ENCODE measurements at regions not wholly inside any gene's neighbourhood (a gene's known extent, or its start where the extent isn't known, plus 50 kb on each side); places are given as distances from the start of the nearest gene placed in this dataset.

DNA sequence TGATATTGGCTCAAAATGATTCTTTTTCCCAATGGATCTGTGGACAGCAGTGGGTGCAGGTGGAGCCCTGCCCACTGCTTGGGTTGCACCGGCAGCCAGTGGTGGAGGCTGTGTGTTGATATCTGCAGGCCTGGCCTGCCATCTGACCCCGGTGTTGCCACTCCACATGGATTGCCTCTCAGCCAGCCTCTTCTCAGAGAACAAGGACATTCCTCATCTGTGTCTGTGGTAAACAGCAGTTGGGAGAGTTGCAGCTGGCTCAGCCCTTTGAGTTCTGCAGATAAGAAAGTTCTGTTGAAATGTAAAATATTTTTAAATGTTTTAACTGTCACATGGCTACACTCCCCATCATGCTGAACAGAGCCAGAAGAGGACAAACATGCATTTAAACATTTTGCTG, 374.9 kb upstream of the CELF2 start:
- Histone ChIP-seq H3K79me2 (ENCODE audit: insufficient read depth, low read length) (no peaks in the 10 kb centered on the region), H3K4me3 (replicated peaks in 1 of 2; ENCODE audit: low read depth in 1 of 2, low read length in 2 of 2) (no peak overlapping the region), H3K27ac (ENCODE audit: low read depth, low read length) (no peak overlapping the region), H2AFZ (ENCODE audit: low read depth, low read length, poor library complexity, severe bottlenecking) (no peak overlapping the region), H3K4me1 (ENCODE audit: control insufficient read depth in 1 of 2, insufficient read depth in 2 of 2, low read length in 2 of 2) (no peaks in the 10 kb centered on the region), H3K9me2 (ENCODE audit: insufficient read depth) (no peaks in the 10 kb centered on the region), H3K9ac (ENCODE audit: low read length) (no peak overlapping the region), H3K36me3 (ENCODE audit: control insufficient read depth in 1 of 2, insufficient read depth in 2 of 2, low read length in 2 of 2) (no peaks in the 10 kb centered on the region), H4K20me1 (ENCODE audit: insufficient read depth) (no peaks in the 10 kb centered on the region), H3K27me3 (ENCODE audit: insufficient read depth, low read length) (no peaks in the 10 kb centered on the region), H3K9me3 (ENCODE audit: control insufficient read depth in 1 of 2, insufficient read depth in 1 of 2, low read depth in 1 of 2, low read length in 2 of 2) (peaks cover 15 to 39% of the 10 kb centered on the region in 2 experiments; a peak in 2 of 4 replicates), H3K4me2 (ENCODE audit: low read length) (no peak overlapping the region)
- POLR2A ChIA-PET, result no interaction called here
- BruUV-seq (replicated peaks), result no TSS peak
- ATAC-seq (no peak), DNase-seq (ENCODE audit: low read depth, low spot score) (no peak)
- TF ChIP-seq, protein P1, sequence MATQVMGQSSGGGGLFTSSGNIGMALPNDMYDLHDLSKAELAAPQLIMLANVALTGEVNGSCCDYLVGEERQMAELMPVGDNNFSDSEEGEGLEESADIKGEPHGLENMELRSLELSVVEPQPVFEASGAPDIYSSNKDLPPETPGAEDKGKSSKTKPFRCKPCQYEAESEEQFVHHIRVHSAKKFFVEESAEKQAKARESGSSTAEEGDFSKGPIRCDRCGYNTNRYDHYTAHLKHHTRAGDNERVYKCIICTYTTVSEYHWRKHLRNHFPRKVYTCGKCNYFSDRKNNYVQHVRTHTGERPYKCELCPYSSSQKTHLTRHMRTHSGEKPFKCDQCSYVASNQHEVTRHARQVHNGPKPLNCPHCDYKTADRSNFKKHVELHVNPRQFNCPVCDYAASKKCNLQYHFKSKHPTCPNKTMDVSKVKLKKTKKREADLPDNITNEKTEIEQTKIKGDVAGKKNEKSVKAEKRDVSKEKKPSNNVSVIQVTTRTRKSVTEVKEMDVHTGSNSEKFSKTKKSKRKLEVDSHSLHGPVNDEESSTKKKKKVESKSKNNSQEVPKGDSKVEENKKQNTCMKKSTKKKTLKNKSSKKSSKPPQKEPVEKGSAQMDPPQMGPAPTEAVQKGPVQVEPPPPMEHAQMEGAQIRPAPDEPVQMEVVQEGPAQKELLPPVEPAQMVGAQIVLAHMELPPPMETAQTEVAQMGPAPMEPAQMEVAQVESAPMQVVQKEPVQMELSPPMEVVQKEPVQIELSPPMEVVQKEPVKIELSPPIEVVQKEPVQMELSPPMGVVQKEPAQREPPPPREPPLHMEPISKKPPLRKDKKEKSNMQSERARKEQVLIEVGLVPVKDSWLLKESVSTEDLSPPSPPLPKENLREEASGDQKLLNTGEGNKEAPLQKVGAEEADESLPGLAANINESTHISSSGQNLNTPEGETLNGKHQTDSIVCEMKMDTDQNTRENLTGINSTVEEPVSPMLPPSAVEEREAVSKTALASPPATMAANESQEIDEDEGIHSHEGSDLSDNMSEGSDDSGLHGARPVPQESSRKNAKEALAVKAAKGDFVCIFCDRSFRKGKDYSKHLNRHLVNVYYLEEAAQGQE (IDR thresholded peaks at IDR 0.05; ENCODE audit: low read depth), result no peak
- TF ChIP-seq, protein P2, sequence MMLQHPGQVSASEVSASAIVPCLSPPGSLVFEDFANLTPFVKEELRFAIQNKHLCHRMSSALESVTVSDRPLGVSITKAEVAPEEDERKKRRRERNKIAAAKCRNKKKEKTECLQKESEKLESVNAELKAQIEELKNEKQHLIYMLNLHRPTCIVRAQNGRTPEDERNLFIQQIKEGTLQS (IDR thresholded peaks at IDR 0.05), result no peak
- no peak for TF ChIP-seq JUND (IDR thresholded peaks at IDR 0.05)
- intact Hi-C loops (cut with micrococcal nuclease), result no loop called here
- CTCF ChIA-PET, result no interaction called here
- RAD21 ChIA-PET (ENCODE audit: low non-redundant PET in 1 of 2, low total read pairs in 2 of 2, uncharacterized antibody in 2 of 2, unreplicated experiment in 2 of 2), result no interaction called here

DNA sequence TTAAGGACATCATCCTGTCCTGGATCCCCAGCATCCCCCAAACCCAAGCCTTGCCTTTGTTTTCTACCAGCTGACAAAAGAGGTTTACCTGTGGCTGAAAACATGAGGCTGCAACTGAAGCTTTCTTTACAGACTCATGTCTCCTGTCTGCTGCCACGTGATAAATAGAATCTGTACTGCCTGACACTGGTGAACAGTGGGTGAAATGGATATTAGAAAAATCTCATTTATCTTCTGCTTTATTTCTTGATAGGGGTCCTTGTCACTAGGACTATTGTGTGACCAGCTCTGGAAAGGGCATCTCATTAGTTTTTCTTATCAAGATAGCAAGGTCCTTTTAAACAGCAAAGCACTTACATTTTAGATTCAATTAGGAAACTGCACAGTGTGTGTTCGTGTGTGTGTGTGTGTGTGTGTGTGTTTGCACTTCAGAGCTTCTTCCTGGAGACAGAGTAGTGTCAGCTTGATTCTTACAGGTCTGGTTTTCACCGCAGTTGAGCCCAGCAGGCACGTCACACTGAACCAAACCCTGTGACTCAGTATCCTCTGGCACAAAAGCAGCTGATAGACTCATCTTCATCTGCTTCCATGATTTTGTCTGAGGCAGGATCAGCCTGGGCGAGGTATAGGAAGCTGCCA, 373.5 kb upstream of the CELF2 start:
- H3K27ac ChIP-seq (ENCODE audit: low read depth, low read length), result no peak overlapping the region

More for the DNA sequence above, 373.5 kb upstream of the CELF2 start:
- ATAC-seq (no peak), DNase-seq (ENCODE audit: low read depth, low spot score) (no peak)
- Histone ChIP-seq H3K79me2 (ENCODE audit: insufficient read depth, low read length) (no peaks in the 10 kb centered on the region), H3K9me2 (ENCODE audit: insufficient read depth) (no peaks in the 10 kb centered on the region), H2AFZ (ENCODE audit: low read depth, low read length, poor library complexity, severe bottlenecking) (no peak overlapping the region), H3K9me3 (ENCODE audit: control insufficient read depth in 1 of 2, insufficient read depth in 1 of 2, low read depth in 1 of 2, low read length in 2 of 2) (peaks cover 20 to 36% of the 10 kb centered on the region in 2 experiments; a peak in 2 of 4 replicates), H3K27me3 (ENCODE audit: insufficient read depth, low read length) (no peaks in the 10 kb centered on the region), H3K9ac (ENCODE audit: low read length) (no peak overlapping the region), H3K4me1 (ENCODE audit: control insufficient read depth in 1 of 2, insufficient read depth in 2 of 2, low read length in 2 of 2) (no peaks in the 10 kb centered on the region), H3K4me3 (replicated peaks in 1 of 2; ENCODE audit: low read depth in 1 of 2, low read length in 2 of 2) (no peak overlapping the region), H4K20me1 (ENCODE audit: insufficient read depth) (no peaks in the 10 kb centered on the region), H3K4me2 (ENCODE audit: low read length) (no peak overlapping the region), H3K36me3 (ENCODE audit: control insufficient read depth in 1 of 2, insufficient read depth in 2 of 2, low read length in 2 of 2) (no peaks in the 10 kb centered on the region)
- ChIA-PET POLR2A (no interaction called here), CTCF (no interaction called here), RAD21 (ENCODE audit: low non-redundant PET in 1 of 2, low total read pairs in 2 of 2, uncharacterized antibody in 2 of 2, unreplicated experiment in 2 of 2) (no interaction called here)
- no peak for TF ChIP-seq ZFX (IDR thresholded peaks at IDR 0.05)
- TF ChIP-seq EGR1 (IDR thresholded peaks at IDR 0.05; ENCODE audit: low read depth), result no peak
- TF ChIP-seq YY1 (IDR thresholded peaks at IDR 0.05; ENCODE audit: extremely low read depth, insufficient replicate concordance, low read depth, low read length), result no peak
- TF ChIP-seq, protein P3, sequence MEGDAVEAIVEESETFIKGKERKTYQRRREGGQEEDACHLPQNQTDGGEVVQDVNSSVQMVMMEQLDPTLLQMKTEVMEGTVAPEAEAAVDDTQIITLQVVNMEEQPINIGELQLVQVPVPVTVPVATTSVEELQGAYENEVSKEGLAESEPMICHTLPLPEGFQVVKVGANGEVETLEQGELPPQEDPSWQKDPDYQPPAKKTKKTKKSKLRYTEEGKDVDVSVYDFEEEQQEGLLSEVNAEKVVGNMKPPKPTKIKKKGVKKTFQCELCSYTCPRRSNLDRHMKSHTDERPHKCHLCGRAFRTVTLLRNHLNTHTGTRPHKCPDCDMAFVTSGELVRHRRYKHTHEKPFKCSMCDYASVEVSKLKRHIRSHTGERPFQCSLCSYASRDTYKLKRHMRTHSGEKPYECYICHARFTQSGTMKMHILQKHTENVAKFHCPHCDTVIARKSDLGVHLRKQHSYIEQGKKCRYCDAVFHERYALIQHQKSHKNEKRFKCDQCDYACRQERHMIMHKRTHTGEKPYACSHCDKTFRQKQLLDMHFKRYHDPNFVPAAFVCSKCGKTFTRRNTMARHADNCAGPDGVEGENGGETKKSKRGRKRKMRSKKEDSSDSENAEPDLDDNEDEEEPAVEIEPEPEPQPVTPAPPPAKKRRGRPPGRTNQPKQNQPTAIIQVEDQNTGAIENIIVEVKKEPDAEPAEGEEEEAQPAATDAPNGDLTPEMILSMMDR (IDR thresholded peaks at IDR 0.05 in 2 of 3, conservative IDR thresholded peaks at IDR 0.05 in 1 of 3; ENCODE audit: borderline replicate concordance in 1 of 3, insufficient read depth in 1 of 3, low read depth in 2 of 3, low read length in 2 of 3), result no peak
- intact Hi-C loops (cut with micrococcal nuclease), result no loop called here
- no TSS peak for BruUV-seq (replicated peaks)

Data from HCT116 (cell line).